ENCODE measurements at regions not wholly inside any gene's neighbourhood (a gene's known extent, or its start where the extent isn't known, plus 50 kb on each side); places are given as distances from the start of the nearest gene placed in this dataset.

GRCh38 chr1:229104654-229105053, 166.3 kb upstream of the RAB4A start:
- TF ChIP-seq CTCF (IDR thresholded peaks at IDR 0.05) = no peak
- no peak for TF ChIP-seq POLR2A (IDR thresholded peaks at IDR 0.05)
- no peak for TF ChIP-seq POLR2AphosphoS5 (IDR thresholded peaks at IDR 0.05)

Measured in prostate gland (tissue), 2 donors.